GM12875 (cell line): ENCODE measurements at regions not wholly inside any gene's neighbourhood (a gene's known extent, or its start where the extent isn't known, plus 50 kb on each side); places are given as distances from the start of the nearest gene placed in this dataset.

Source experiments
- H3K4me3 ChIP-seq: one replicate; pipeline ENCODE4 v1.5.1; 2011; ENCODE audit warnings: low read depth, low read length, control low read depth
- TF ChIP-seq, protein P1 (sequence below): IDR thresholded peaks from 2 replicates; pipeline ENCODE4 v1.5.1; 2011; ENCODE audit warnings: low read depth, mild to moderate bottlenecking, control low read depth, inconsistent platforms, low read length, moderate library complexity, borderline replicate concordance; ENCODE audit not compliant: insufficient read depth

DNA sequence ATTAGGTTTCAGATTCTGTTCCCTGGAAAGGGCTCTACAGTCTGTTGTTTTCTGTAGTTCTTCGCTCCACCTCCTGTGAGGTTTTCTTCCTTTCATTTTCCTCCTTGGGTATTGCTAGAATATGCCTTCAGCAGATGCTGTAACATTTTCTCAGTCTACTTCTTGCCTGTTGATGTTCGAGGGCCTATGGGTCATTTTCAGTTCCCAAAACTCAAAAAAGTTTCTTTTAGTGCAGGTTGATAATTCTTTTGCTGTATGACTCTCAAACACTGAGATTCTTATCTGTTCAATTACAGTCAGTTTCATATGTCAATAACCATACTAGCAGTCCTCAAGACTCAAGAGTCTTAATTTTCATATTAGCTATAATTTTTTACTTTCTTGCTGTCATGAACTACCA is 268.3 kb downstream of the RFC3 start:
- TF ChIP-seq, protein P1, sequence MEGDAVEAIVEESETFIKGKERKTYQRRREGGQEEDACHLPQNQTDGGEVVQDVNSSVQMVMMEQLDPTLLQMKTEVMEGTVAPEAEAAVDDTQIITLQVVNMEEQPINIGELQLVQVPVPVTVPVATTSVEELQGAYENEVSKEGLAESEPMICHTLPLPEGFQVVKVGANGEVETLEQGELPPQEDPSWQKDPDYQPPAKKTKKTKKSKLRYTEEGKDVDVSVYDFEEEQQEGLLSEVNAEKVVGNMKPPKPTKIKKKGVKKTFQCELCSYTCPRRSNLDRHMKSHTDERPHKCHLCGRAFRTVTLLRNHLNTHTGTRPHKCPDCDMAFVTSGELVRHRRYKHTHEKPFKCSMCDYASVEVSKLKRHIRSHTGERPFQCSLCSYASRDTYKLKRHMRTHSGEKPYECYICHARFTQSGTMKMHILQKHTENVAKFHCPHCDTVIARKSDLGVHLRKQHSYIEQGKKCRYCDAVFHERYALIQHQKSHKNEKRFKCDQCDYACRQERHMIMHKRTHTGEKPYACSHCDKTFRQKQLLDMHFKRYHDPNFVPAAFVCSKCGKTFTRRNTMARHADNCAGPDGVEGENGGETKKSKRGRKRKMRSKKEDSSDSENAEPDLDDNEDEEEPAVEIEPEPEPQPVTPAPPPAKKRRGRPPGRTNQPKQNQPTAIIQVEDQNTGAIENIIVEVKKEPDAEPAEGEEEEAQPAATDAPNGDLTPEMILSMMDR, result no peak
- H3K4me3 ChIP-seq, result no peak overlapping the region

DNA sequence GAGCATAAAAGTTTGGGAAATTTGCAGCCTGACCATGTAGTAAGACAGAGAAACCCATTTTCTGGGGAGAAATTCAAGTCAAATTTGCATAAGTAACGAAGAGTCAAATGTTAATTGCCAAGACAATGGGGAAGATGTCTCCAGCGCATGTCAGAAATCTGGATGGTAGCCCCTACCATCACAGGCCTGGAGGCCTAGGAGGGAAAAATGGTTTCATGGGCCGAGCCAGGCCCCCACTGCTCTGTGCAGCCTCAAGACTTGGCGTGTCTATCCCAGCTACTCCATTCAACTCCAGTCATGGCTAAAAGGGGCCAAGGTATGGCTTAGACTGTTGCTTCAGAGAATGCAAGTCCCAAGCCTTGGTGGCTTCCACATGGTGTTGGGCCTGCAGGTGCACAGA is 269.8 kb downstream of the RFC3 start:
- H3K4me3 ChIP-seq, result no peak overlapping the region
- TF ChIP-seq, protein P1, result no peak

DNA sequence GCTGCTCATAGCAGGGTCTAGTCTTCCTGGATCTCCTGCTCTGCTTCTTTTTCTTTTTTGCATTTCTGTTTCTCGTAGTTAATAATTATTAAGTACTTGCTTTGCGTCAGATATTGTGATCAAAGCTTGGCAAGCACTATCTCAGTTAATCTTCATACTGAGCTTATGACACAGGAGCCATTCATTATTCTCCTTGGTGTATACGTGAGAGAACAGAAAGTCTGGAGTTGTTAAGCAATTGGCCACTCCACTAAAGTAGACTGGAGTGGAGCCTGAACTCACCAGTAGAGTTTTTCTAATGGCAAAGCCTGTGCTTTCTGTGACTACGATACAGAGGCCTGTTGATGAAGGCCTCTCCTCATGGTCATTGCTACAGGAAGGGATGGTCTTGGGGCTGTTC is 285.9 kb downstream of the RFC3 start:
- no peak overlapping the region for H3K4me3 ChIP-seq
- TF ChIP-seq, protein P1, result no peak

DNA sequence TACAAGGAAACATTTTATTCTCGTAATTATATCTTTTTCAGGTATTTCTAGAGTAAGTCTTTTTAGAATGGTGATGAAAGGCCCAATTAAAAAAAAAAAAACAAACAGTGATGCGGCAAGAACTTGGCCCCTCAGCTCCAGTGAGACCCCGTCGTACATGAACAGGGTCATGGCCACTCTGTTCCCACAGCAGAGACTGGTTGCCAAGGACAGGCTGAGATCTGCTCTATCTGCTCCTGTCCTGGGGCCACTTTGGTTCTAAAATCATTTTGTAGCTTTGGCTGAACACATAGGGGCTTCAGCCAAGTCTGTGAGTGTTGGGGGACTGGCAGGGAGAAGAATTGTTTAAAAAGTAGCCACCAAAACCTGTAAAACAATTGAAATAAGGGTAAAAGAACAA is 286.9 kb downstream of the RFC3 start:
- no peak overlapping the region for H3K4me3 ChIP-seq
- TF ChIP-seq, protein P1, result no peak

DNA sequence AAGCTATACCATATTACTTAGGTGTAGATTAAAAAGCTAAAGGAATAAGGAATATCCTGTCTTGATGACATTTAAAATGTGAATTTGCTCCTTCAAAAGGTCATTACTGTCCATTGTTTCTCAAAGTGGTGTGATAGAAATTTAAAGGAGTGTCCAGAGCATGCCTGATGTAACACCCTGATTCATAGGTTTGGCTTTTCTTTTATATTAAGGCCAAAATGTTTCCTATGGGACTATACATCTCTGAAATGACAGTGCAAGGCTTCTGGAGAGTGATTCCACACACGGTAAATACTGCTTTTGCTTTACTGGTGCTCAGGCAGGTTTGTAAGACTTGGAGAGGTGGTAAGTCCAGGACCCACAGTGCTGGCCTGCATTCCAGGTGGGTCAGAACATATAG is 289.9 kb downstream of the RFC3 start:
- H3K4me3 ChIP-seq, result no peak overlapping the region
- TF ChIP-seq, protein P1, result no peak

DNA sequence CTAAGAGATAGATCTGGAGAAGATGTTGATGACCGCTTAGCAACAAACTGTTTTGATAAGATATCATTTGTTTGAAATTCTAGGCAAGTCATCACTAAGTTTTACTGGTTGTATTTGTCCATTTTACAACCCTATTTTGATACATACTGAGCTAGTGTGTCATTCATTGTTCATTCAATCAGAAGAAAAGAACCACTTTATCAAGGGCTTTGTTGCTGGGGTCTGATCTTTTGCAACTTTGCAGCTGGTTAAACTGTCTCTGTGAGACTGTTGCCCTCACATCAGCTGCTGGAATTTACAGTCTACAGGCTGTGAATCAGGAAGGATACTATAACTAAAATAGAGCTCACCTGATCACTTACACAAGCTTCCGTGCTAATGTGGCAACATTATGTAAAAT is 290.5 kb downstream of the RFC3 start:
- TF ChIP-seq, protein P1, result no peak
- H3K4me3 ChIP-seq, result no peak overlapping the region

DNA sequence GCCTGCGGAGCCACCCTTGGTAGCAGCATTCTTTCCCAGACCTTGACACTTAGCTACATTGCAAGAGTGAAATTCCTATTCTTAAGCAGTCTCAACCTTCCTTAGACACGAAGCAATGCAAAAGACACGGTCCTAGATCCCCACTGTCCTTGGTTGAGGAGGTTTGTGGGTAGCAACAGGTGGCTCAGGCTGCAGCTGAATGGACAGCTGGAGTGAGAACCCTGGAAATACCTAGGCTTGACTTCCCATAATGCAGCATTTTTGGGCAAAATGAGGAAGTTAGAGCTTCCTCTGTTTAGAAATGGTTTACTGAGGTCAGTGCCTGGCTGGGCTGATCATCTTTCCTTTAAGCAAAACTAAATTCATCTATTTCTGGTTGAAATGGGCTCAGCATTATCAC is 296.6 kb downstream of the RFC3 start:
- TF ChIP-seq, protein P1, result no peak
- no peak overlapping the region for H3K4me3 ChIP-seq
